ENCODE measurements at regions not wholly inside any gene's neighbourhood (a gene's known extent, or its start where the extent isn't known, plus 50 kb on each side); places are given as distances from the start of the nearest gene placed in this dataset.

GRCh38 chr18:67938660-67939059 is 422.1 kb upstream of the DSEL start:
- DNase-seq (ENCODE audit: insufficient read length, low spot score) (no peak), FAIRE-seq (no peak)
- no peak for TF ChIP-seq CTCF (IDR thresholded peaks at IDR 0.05; ENCODE audit: insufficient read depth, missing control alignments)

- TF ChIP-seq CTCF (IDR thresholded peaks at IDR 0.05; ENCODE audit: insufficient read depth, missing control alignments), result no peak
- FAIRE-seq, result no peak
- no peak for DNase-seq (ENCODE audit: insufficient read length, low spot score)
These were observed 419.1 kb upstream of the DSEL start for GRCh38 chr18:67935638-67936037.

GRCh38 chr18:67933271-67933670 is 416.8 kb upstream of the DSEL start:
- DNase-seq (ENCODE audit: insufficient read length, low spot score) (no peak), FAIRE-seq (no peak)
- TF ChIP-seq CTCF (IDR thresholded peaks at IDR 0.05; ENCODE audit: insufficient read depth, missing control alignments), result no peak

- no peak for TF ChIP-seq CTCF (IDR thresholded peaks at IDR 0.05; ENCODE audit: insufficient read depth, missing control alignments)
- DNase-seq (ENCODE audit: insufficient read length, low spot score) (no peak), FAIRE-seq (no peak)
These were observed 415.8 kb upstream of the DSEL start for GRCh38 chr18:67932271-67932670.

DNA sequence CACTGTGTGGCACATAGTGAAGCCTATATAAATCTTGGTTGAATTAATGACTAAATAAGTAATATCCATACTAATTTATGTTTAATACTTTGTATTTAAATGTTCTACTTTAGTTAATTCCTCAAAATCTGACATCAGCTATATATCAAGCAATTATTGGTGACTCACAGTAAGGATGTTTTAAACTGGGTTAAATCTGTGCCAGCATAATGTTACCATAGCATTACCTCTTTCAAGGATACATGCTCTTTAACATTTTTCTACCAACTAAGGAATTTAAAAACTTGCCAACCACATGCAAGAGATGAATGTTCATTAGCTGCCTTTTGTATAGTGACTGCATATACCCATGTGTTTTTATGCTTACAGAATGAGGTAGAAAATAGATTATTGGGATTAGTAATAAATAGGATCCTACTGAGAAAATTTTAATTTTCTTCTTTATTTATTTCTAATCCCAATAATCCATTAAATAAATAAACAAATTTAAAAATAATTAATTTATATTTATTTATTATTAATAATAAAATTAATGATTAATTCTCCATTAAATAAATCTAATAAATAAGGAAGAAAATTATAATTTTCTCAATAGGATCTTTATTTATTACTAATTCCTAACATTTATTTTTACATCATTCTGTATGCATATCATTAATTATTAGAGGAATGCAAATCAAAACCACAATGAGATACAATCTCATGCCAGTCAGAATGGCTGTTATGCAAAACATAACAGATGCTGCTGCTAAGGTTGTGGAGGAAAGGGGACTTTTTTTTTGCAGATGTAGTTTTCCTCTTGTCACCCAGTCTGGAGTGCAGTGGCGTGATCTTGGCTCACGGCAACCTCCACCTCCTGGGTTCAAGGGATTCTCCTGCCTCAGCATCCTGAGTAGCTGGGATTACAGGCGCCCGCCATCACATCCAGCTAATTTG is 410.7 kb upstream of the DSEL start:
- DNase-seq (ENCODE audit: insufficient read length, low spot score) (no peak), FAIRE-seq (peak; percentile 35)
- TF ChIP-seq CTCF (IDR thresholded peaks at IDR 0.05; ENCODE audit: insufficient read depth, missing control alignments), result no peak

DNA sequence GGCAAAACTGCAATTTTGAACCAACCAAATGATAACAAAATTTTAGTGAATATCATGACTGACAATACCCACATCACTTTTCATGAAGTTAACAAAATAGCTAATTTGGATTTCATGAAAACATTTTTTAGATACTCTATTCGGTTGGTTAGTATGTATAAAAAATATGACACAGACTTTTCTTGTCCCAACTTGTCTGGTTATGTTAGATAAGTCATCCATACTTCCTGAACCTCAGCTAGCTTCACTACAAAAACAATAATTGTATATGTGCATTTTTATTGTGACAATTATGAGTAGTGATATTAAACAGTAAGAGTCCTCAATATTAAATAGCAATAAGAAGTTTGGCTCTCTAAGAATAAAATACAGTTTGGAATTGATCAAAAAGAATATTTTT is 408.1 kb upstream of the DSEL start:
- no peak for FAIRE-seq
- no peak for TF ChIP-seq CTCF (IDR thresholded peaks at IDR 0.05; ENCODE audit: insufficient read depth, missing control alignments)
- no peak for DNase-seq (ENCODE audit: insufficient read length, low spot score)

DNA sequence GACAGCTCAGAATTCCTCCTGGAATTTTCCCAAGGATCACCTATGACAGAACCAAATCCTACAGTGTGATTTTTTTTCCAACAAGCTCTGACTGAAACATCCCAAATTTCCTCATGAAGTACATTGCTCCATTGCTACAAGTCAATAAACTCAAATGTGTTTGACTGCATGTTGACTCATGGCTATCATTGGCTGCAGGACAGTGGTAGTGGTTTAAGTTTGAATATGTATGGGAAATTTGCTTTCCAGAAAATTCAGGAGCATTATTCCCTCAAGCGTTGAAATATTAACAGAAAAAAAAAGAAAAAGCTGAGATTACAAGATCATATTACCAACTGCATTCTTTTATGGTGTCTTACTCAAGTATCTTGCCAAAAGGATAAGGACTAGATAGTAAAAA is 402.8 kb upstream of the DSEL start:
- FAIRE-seq (no peak), DNase-seq (ENCODE audit: insufficient read length, low spot score) (no peak)
- TF ChIP-seq CTCF (IDR thresholded peaks at IDR 0.05; ENCODE audit: insufficient read depth, missing control alignments), result no peak

Measured in D721Med (cell line).